ENCODE measurements at regions not wholly inside any gene's neighbourhood (a gene's known extent, or its start where the extent isn't known, plus 50 kb on each side); places are given as distances from the start of the nearest gene placed in this dataset.
"Not testable (repeated sequence)": the region's sequence is repeated elsewhere in the genome, so short reads cannot be mapped to it uniquely, and the experiment has no call there.

GRCh38 chr1:148304935-148305334, 152.9 kb upstream of the NBPF11 start:
- TF ChIP-seq CTCF (IDR thresholded peaks at IDR 0.05 in 4 of 5, conservative IDR thresholded peaks at IDR 0.05 in 1 of 5); POLR2A (IDR thresholded peaks at IDR 0.05): not testable (repeated sequence)
